MV-4-11 (cell line): ENCODE measurements at regions not wholly inside any gene's neighbourhood (a gene's known extent, or its start where the extent isn't known, plus 50 kb on each side); places are given as distances from the start of the nearest gene placed in this dataset.

Experiments used
- DNase-seq: peaks from one replicate; lab custom pipeline; 2025; lab: John Stamatoyannopoulos, UW

DNA sequence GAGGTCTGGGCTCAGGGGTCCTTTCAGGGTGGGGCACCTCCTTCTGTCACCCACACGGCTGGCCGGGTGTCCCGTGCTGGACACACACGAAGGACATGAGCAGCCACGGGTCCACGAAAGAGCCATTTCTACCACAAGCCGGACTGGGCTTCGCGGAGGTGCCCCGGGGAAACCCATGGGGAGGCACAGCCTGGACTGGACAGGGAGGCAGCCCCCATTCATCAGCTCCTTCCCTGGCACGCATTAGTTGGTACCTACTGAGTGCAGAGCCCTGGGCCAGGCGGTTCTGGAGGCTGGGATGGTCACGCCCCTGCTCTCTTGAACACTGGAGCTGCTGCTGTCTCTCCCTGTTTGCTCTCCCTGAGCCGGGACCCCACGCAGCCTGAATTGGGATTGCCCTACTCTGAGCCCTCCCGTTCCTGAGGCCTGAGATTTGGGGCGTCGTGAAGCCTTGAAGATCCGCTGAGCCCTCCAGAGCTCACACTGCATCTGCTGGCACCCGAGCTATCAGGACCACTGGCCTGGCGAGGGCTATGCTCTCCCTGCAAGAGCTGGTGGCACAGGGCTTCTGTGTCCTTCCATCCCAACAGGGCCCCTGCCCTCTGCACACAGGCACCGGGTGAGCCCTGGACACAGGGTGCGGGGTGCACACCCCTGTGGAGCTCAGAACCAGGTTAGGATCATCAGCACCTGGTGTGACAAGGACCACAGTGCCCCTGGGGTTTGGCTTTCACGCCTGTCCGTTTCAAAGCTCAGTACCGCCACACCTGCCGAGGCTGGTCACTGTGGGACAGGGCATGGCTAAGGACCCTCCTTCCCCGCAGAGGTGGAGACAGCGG lies 84.6 kb downstream of the MYEOV start:
- no peak for DNase-seq

DNA sequence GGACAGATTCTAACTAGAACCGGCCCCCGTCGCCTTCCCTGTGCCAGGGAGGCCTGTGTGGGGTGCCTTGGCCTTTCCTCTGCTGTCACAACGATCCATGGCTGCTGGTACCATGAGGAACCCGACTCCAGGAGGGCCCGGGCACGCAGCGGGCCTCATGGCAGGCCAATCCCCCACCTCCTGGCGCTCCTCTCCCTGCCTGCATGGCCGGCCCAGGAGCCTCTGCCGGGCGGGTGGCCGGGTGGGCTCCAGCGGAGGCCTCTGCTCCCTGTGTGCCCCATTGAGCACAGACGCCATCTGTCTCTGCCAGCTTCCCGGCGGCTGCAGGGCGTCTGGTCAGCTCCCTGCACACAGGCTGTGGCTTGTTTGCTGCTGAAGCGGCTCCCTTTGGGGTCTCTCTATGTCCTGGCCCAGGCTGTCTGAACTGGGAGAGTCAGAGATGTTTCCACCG lies 86.5 kb downstream of the MYEOV start:
- DNase-seq = no peak

- no peak for DNase-seq
Observed at GRCh38 chr11:69380921-69381581, 87.1 kb downstream of the MYEOV start.

DNA sequence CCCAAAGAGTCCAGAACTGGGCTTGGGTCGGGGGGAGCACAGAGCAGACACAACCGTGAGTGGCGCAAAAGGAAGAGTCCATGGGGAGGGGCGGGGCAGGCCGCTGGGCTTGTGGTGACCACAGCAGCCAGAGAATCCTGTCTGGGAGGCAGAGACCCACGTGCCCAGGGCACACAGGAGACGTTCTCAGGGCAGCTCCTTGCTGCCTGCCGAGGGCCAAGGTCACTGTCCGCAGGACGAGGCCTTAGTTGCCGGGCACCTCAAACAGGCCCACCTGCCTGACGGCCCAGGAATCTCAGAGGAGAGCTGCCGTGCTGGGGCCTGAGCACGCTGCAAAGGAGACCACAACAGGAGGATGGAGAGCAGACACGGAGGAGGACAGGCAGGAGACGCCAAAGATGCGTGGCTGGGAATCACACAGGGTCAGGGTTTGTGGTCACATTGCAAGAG lies 87.8 kb downstream of the MYEOV start:
- no peak for DNase-seq

- peak; percentile 88 for DNase-seq
Observed at GRCh38 chr11:69382131-69383128, 88.5 kb downstream of the MYEOV start.

- DNase-seq = no peak
Observed at GRCh38 chr11:69383372-69384250, 89.7 kb downstream of the MYEOV start.

- DNase-seq = no peak
Observed at GRCh38 chr11:69384251-69385143, 90.5 kb downstream of the MYEOV start.

- DNase-seq = no peak
Observed at GRCh38 chr11:69385144-69385820, 91.3 kb downstream of the MYEOV start.

DNA sequence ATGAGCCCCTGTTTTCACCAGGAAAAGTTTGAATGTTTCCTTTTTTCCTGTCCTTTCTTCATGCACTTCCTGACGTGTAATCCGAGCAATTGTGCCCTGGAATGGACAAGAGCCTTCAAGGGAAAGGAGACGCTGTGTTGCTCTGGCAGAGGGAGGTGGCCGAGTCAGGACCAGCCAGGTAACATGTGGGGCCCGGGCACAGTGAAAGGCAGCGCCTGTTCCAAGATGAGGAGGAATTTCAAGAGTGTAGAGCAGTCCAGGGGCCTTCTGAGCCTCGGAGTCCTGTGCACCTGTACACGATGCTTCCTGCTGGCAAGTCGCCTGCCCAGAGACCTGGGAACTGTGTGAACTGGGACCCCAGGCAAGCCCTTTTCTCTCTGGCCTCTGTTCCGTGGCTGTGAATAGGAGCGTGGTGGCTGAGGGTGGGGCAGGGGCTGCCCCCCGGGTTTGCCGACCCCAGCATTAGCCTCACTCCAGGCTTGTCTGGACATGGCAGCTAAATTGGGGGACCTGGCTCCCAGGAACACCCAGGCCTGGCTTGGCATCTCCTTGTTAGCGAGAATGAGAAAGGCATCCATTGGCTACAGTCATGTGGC lies 92.0 kb downstream of the MYEOV start:
- DNase-seq = no peak

GRCh38 chr11:69386594-69387408 lies 92.8 kb downstream of the MYEOV start:
- no peak for DNase-seq

- no peak for DNase-seq
Observed at GRCh38 chr11:69387409-69387885, 93.5 kb downstream of the MYEOV start.

GRCh38 chr11:69388210-69388609 lies 93.3 kb upstream of the LINC01488 start:
- no peak for DNase-seq

- DNase-seq = no peak
Observed at GRCh38 chr11:69388661-69389060, 92.8 kb upstream of the LINC01488 start.

DNA sequence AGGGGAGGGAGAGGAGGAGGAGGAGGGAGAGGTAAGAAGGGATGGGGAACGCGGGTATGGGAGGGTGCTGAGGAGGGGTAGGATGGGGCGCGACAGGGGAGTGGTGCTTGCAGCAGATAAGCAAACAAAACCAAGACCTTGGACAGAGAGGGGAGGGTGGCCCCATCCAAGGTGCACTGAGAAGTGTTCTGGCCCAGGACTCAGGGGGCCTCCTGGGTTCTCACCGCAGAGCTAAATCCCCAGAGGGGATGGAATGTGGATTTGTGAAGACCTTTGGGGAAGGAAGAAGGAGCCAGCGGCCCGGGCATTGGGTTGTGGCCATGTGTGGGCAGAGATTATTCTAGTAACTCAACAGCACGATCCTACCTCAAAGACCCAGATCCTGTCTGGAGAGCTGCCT lies 90.9 kb upstream of the LINC01488 start:
- no peak for DNase-seq

DNA sequence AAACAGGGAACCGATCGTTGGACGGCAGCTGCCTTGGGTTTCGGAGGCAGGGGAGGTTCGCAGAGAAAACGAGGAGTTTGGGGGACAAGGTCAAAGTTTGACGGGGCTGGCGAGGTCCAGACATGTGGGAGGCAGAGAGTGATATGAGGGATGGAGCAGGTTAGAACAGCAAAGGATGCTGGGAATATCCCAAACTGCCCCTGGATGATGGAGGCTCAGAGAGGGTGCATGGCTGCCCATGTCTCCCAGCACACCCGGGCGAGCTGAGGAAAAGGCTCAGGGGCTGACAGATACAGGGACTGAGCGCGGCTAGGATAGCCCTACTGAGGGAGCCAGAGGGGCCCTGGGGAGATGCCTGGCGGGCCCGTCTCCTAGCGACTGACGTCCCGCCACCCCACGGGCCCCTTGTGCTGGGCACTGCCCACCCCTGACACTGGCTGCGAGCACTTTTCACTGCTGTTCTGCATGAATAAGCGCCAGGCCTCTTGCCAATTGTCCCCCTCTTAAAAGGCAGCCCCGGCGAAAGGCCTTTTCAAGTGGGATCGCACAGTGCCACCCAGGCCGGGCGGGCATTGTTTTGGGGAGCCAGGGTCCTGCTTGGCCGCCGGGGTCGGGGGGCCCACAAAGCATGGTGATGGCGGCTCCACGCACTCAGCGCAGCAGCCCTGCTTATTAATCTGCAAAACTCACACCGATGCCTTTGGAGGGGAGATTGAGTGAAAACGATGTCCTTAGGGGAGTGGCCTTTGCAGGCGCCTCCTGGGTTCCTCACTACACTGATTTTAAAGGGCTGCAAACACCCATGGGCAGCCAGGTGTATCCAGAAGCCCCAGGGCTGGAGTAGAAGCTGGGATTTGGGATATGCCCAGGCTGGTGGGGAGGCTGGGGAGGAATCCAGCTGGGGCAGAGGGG lies 90.0 kb upstream of the LINC01488 start:
- no peak for DNase-seq

DNA sequence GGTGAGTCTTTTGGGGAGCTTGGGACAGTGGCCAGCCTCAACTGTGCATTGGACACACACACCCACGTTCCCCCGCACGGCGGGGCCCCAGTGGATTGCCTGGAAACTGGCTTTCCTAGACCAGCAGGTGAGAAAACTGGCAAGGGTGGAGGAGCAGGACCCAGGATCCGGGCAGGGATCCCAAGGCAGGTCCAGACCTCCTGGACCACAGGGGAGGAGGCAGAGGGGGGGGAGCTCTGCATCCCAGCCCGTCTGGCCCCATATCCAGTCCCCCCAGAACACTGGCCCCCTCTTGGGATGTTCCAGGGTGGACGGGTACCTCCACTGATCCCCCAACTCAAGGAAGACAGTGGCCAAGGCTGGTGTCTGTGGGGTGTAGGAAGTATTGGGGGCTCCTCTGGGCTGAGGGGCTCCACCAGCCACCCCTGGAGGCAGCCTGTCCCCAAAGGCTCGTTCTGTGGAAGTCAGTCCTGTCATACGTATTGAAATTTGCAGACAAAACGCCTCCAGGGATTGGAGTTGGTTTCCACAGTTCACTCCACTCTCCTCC lies 89.3 kb upstream of the LINC01488 start:
- no peak for DNase-seq
